Erythroblast (primary cell): ENCODE measurements at regions not wholly inside any gene's neighbourhood (a gene's known extent, or its start where the extent isn't known, plus 50 kb on each side); places are given as distances from the start of the nearest gene placed in this dataset.

ENCODE experiments used
- GATA1 ChIP-seq: IDR thresholded peaks from 2 replicates; pipeline ENCODE4 v1.6.1; 2011; ENCODE audit warnings: low read depth, mild to moderate bottlenecking, control low read depth, low read length, moderate library complexity
- POLR2A ChIP-seq: IDR thresholded peaks from 2 replicates; pipeline ENCODE4 v1.6.1; 2011; ENCODE audit warnings: mild to moderate bottlenecking, low read length

DNA sequence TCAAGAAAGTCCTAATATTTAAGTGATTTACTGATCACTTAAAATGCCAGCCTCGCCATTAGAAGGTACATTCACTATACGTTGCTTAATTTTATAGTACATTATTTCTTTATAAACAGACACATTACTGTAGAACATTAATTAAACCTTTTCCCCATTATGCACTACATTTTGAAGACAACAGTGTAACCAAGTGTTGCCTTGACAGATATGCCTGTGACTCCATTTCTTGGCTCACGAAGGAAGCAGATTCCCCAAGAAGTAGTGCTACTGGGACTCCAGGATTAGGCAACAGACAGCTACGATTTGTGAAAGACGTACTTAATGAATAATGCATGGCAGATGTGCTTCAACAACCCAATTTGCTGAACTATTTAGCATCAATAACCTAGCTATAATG lies 394.8 kb downstream of the RPS29 start:
- TF ChIP-seq POLR2A (no peak), GATA1 (no peak)
